Sigmoid colon (tissue), 6 donors: ENCODE measurements at regions not wholly inside any gene's neighbourhood (a gene's known extent, or its start where the extent isn't known, plus 50 kb on each side); places are given as distances from the start of the nearest gene placed in this dataset.

Source experiments
- DNase-seq: peaks from one replicate; pipeline ENCODE4 v3.0.0-alpha.2; 2019
- H3K27ac ChIP-seq, 4 donors: fragments of 200-600 bp; sonication (generic); one replicate each; pipeline ENCODE4 v1.5.1; 2016 to 2019; ENCODE audit warnings: mild to moderate bottlenecking in 1 of 4
- H3K27me3 ChIP-seq, 3 donors: fragments of 200-600 bp; sonication (generic); one replicate each; pipeline ENCODE4 v1.5.1; 2019; ENCODE audit warnings: mild to moderate bottlenecking in 1 of 3
- H3K36me3 ChIP-seq, 4 donors: fragments of 200-600 bp; sonication (generic); one replicate each; pipeline ENCODE4 v1.5.1; 2016 to 2019
- H3K4me1 ChIP-seq, 4 donors: fragments of 200-600 bp; sonication (generic); one replicate each; pipeline ENCODE4 v1.5.1; 2017 to 2019
- H3K4me3 ChIP-seq, 4 donors: fragments of 200-600 bp; sonication (generic); one replicate each; pipeline ENCODE4 v1.5.1; 2017 to 2019; ENCODE audit warnings: mild to moderate bottlenecking in 2 of 4, moderate library complexity in 1 of 4
- H3K9me3 ChIP-seq, 4 donors: fragments of 200-600 bp in 3 of 4; sonication (generic) in 3 of 4; one replicate each; pipeline versions ENCODE4 v1.5.1 to v1.6.1; 2013 to 2019
- EP300 ChIP-seq, 4 donors: sonication (generic); formaldehyde crosslinking; IDR thresholded peaks; one replicate each; pipeline ENCODE4 v1.6.1; 2017; ENCODE audit warnings: antibody characterized with exemption in 4 of 4
- POLR2A ChIP-seq, 2 donors: fragments of 450-650 bp; IDR thresholded peaks; one replicate each; pipeline ENCODE4 v1.6.1; 2016; ENCODE audit warnings: antibody characterized with exemption in 2 of 2, mild to moderate bottlenecking in 2 of 2, moderate library complexity in 2 of 2
- POLR2AphosphoS5 ChIP-seq, 4 donors: sonication (generic); formaldehyde crosslinking; IDR thresholded peaks; one replicate each; pipeline ENCODE4 v1.6.1; 2017; ENCODE audit warnings: antibody characterized with exemption in 4 of 4
- WGBS, 2 donors: extraction: QIAGEN DNeasy Blood & Tissue Kit; methylation state at CpG; one replicate each; pipeline ENCODE4 v1.1.7; 2013; 5-methylcytosine and 5-hydroxymethylcytosine counted together
- intact Hi-C: fragments of 100-400 bp; cut with DNase I; formaldehyde crosslinking; loops from one replicate; pipeline ENCODE4 v1.15.1; 2023
- TF ChIP-seq, protein P1 (sequence below), 4 experiments: fragments of 450-650 bp in 3 of 4; fragments of 200-600 bp in 1 of 4; IDR thresholded peaks; one replicate each; pipeline ENCODE4 v1.5.1; 2016 to 2019; ENCODE audit warnings: antibody characterized with exemption in 4 of 4, mild to moderate bottlenecking in 3 of 4, moderate library complexity in 2 of 4
- donor health status: healthy with polysubstance abuse.
- donor health status: healthy.

DNA sequence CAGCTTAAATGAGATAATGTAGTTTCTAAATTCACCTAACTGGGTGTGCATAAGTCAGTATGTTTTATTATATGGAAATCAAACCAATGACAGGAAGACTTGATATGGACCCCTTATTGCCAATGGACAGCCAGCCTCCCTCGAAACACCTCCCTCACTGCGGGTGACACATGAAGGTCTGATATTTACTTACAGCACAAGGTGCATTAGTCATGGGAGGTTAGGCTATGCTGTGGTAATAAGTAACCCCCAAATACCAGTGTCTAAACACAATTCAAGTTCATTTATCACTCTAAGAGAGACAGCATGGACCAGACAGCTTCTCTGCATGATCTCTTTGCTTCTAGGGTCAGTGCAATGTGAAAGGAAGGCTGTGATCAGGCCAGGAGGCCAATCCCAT is 126.0 kb upstream of the KCNJ6 start:
- H3K4me3 ChIP-seq: no peak overlapping the region
- no peaks in the 10 kb centered on the region for H3K36me3 ChIP-seq
- 85 to 89% methylated on average over 2 of the region's 2 CpGs for WGBS, 2 donors
- intact Hi-C loops: no loop called here
- no peak overlapping the region for H3K27ac ChIP-seq
- no peaks in the 10 kb centered on the region for H3K27me3 ChIP-seq
- no peak for DNase-seq
- H3K4me1 ChIP-seq: no peaks in the 10 kb centered on the region
- H3K9me3 ChIP-seq: no peaks in the 10 kb centered on the region
- TF ChIP-seq, protein P1, sequence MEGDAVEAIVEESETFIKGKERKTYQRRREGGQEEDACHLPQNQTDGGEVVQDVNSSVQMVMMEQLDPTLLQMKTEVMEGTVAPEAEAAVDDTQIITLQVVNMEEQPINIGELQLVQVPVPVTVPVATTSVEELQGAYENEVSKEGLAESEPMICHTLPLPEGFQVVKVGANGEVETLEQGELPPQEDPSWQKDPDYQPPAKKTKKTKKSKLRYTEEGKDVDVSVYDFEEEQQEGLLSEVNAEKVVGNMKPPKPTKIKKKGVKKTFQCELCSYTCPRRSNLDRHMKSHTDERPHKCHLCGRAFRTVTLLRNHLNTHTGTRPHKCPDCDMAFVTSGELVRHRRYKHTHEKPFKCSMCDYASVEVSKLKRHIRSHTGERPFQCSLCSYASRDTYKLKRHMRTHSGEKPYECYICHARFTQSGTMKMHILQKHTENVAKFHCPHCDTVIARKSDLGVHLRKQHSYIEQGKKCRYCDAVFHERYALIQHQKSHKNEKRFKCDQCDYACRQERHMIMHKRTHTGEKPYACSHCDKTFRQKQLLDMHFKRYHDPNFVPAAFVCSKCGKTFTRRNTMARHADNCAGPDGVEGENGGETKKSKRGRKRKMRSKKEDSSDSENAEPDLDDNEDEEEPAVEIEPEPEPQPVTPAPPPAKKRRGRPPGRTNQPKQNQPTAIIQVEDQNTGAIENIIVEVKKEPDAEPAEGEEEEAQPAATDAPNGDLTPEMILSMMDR (IDR thresholded peaks at IDR 0.05): no peak
- TF ChIP-seq POLR2AphosphoS5 (IDR thresholded peaks at IDR 0.05): no peak
- TF ChIP-seq EP300 (IDR thresholded peaks at IDR 0.05): no peak
- no peak for TF ChIP-seq POLR2A (IDR thresholded peaks at IDR 0.05)

DNA sequence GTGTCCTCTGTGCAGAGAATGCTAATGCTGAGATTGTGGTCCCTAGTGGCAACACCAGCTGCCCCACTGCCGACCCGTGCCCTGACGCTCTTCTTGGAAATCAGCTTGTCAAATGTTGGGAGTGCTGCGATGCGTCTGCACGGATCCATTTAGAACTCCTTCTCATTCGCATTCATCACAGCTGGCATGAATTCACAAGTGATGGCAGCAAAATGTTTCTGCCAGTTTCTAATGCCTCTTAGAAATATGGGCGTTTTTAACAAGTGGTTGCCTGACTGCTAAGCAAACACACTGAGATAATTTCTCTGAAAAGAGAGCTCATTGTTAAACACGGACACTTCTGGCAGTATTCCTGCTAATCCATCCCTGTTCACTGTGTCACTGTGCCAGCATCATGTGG is 131.9 kb upstream of the KCNJ6 start:
- intact Hi-C loops: no loop called here
- no peaks in the 10 kb centered on the region for H3K27me3 ChIP-seq
- no peak overlapping the region for H3K27ac ChIP-seq
- H3K36me3 ChIP-seq: no peaks in the 10 kb centered on the region
- DNase-seq: no peak
- H3K4me3 ChIP-seq: no peak overlapping the region
- 65 to 76% methylated on average over 9 of the region's 9 CpGs for WGBS, 2 donors
- no peak for TF ChIP-seq POLR2AphosphoS5 (IDR thresholded peaks at IDR 0.05)
- no peak for TF ChIP-seq POLR2A (IDR thresholded peaks at IDR 0.05)
- TF ChIP-seq, protein P1 (IDR thresholded peaks at IDR 0.05): no peak
- no peak for TF ChIP-seq EP300 (IDR thresholded peaks at IDR 0.05)
- no peaks in the 10 kb centered on the region for H3K4me1 ChIP-seq
- H3K9me3 ChIP-seq: no peaks in the 10 kb centered on the region

DNA sequence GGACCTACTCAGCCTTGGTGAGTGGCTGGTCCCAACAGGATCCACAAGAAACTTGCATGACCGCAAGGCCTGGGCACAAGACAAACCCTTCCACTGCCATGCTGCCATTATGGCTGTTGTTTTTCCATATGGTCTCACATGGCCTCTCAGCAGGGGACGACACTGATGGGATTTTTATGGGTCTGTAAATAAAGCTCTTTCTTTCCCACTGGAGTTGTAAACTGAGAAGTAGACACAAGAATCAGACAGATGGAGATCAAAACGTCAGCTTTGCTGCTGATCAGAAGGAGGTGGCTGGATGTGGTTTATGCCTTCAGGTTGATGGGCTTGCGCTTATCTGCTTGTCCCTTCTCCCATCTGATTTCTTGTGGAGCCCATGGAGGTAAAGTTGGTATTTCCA is 138.1 kb upstream of the KCNJ6 start:
- no peak for TF ChIP-seq EP300 (IDR thresholded peaks at IDR 0.05)
- Histone ChIP-seq H3K27ac (no peak overlapping the region), H3K27me3 (no peaks in the 10 kb centered on the region), H3K4me3 (no peak overlapping the region), H3K36me3 (no peaks in the 10 kb centered on the region), H3K9me3 (no peaks in the 10 kb centered on the region), H3K4me1 (no peaks in the 10 kb centered on the region)
- intact Hi-C loops: no loop called here
- DNase-seq: no peak
- 56 to 64% methylated on average over 4 of the region's 4 CpGs for WGBS, 2 donors

DNA sequence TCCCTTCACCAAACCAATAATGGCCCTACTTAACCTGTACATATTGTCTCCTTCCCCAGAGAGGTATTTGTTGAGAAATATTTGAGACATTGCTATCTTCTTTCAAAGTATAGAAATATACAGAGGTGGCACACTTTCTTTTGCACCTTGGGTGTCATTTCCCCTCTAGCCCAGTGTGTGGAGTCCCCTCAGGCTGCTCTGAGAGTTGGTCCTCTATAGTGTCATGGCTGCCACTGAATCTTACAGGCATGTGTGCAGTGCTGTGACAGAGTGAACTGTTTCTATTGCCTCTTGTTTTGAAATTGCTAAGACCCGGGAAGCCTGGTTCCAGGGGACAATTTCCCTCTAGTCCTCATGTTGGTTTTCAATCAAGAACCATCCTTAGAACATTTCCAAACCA is 140.2 kb upstream of the KCNJ6 start:
- Histone ChIP-seq H3K36me3 (no peaks in the 10 kb centered on the region), H3K9me3 (no peaks in the 10 kb centered on the region), H3K4me1 (no peaks in the 10 kb centered on the region), H3K4me3 (no peak overlapping the region), H3K27ac (no peak overlapping the region), H3K27me3 (no peaks in the 10 kb centered on the region)
- WGBS, 2 donors: 63 to 95% methylated on average over 1 of the region's 1 CpG
- no peak for DNase-seq
- TF ChIP-seq EP300 (IDR thresholded peaks at IDR 0.05) (no peak), POLR2A (IDR thresholded peaks at IDR 0.05) (no peak), POLR2AphosphoS5 (IDR thresholded peaks at IDR 0.05) (no peak)
- TF ChIP-seq, protein P1 (IDR thresholded peaks at IDR 0.05): no peak
- intact Hi-C loops: no loop called here

DNA sequence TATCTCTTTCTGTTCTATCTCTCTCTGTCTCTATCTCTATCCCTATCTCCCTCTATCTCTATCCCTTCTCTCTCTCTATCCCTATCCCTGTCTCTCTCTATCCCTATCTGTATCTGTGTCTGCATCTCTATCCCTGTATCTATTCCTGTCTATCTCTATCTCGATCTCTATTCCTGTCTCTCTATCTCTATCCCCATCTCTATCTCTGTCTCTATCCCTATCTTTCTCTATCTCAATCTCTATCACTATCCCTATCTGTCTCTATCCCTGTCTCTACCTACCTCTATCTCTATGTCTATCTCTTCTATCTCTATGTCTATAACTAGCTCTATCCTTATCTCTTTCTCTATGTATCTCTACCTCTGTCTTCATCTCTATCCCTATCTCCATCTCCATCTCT is 141.4 kb upstream of the KCNJ6 start:
- H3K4me1 ChIP-seq: no peaks in the 10 kb centered on the region
- H3K27ac ChIP-seq: no peak overlapping the region
- H3K27me3 ChIP-seq: no peaks in the 10 kb centered on the region
- no peak overlapping the region for H3K4me3 ChIP-seq
- no peak for DNase-seq
- WGBS, 2 donors: 84 to 86% methylated on average over 1 of the region's 1 CpG
- TF ChIP-seq POLR2AphosphoS5 (IDR thresholded peaks at IDR 0.05): no peak
- TF ChIP-seq, protein P1 (IDR thresholded peaks at IDR 0.05): no peak
- no peak for TF ChIP-seq EP300 (IDR thresholded peaks at IDR 0.05)
- no peak for TF ChIP-seq POLR2A (IDR thresholded peaks at IDR 0.05)
- no peaks in the 10 kb centered on the region for H3K9me3 ChIP-seq
- intact Hi-C loops: no loop called here
- H3K36me3 ChIP-seq: no peaks in the 10 kb centered on the region
